ENCODE measurements at regions not wholly inside any gene's neighbourhood (a gene's known extent, or its start where the extent isn't known, plus 50 kb on each side); places are given as distances from the start of the nearest gene placed in this dataset.

- no peak overlapping the region for H3K4me3 Mint-ChIP-seq
- CTCF ChIA-PET, result interaction anchor here (0.9 to 1.1 kb wide), 2 partner anchors 12 to 1484 kb away, joined by 3 to 4 read pairs; no protein-coding TSS in a partner anchor
- ATAC-seq (no peak), DNase-seq (no peak)
- no peak overlapping the region for H3K27ac Mint-ChIP-seq
- H3K27me3 Mint-ChIP-seq, result peaks cover 7% of the 10 kb centered on the region
- no peaks in the 10 kb centered on the region for H3K9me3 Mint-ChIP-seq (ENCODE audit: low read depth)
- H3K4me1 Mint-ChIP-seq, result no peaks in the 10 kb centered on the region
- H3K36me3 Mint-ChIP-seq, result no peaks in the 10 kb centered on the region
Observed at GRCh38 chr1:219813294-219813693, 115.1 kb downstream of the SLC30A10 start.

DNA sequence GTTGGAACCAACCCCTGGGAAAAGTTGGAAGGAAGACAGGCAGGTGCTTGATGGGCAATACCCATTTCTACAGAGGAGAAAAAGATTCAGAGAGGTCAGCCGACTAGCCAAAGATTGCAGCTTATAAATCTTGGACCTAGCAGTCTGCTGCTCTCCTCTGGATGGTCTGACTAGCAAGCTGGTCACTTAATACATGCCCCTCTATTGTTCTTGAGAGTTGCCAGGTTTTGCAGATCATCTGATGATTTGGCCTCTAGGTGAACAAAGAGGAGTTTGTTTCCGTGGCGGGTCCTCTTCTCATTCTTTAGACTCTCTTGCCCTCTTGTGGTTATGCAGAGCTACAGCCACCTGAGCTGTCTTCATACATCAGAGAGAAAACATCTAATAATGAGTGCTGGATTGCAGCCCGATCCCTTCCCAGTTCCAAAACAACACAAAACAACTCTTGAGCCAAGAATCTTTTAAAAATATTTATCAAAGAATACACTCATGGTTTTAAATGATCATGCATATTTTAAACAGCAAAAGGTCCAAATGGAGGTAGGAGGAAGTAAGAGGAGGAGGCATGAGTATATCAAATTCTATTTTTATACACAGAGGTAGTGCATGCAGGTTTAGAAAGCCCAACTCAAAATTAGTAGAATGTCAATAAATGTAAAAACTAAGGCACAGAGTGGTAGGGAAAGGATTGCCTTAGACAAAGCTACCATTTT lies 115.7 kb downstream of the SLC30A10 start:
- H3K4me1 Mint-ChIP-seq, result no peaks in the 10 kb centered on the region
- H3K4me3 Mint-ChIP-seq, result no peak overlapping the region
- no peaks in the 10 kb centered on the region for H3K36me3 Mint-ChIP-seq
- H3K9me3 Mint-ChIP-seq (ENCODE audit: low read depth), result no peaks in the 10 kb centered on the region
- peaks cover 7% of the 10 kb centered on the region for H3K27me3 Mint-ChIP-seq
- CTCF ChIA-PET, result interaction anchor here (0.9 to 1.1 kb wide), 2 partner anchors 12 to 1483 kb away, joined by 3 to 4 read pairs; no protein-coding TSS in a partner anchor
- DNase-seq (no peak), ATAC-seq (no peak)
- H3K27ac Mint-ChIP-seq, result no peak overlapping the region

- CTCF ChIA-PET, result interaction anchor here (0.9 to 1.1 kb wide), 2 partner anchors 11 to 1482 kb away, joined by 3 to 4 read pairs; no protein-coding TSS in a partner anchor
Observed at GRCh38 chr1:219812086-219812485, 116.3 kb downstream of the SLC30A10 start.

DNA sequence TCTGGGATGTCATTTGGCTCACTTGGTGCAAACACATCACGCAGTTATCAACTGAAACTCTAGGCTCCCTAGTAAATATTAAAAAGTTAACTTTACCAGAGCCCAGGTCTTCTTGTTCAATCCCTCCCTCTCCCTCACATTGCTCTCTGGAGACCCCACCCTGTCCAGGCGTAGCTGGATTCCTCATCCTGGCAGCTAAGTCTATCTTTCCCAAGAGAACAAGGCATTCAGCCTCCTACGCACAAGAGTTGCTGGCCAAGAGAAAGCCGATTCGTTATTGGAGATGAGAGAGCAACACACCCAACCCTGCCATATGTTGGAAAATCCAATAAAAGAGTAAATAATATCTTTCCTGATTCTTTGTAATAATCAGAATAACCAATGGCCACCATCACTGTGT lies 117.9 kb downstream of the SLC30A10 start:
- ATAC-seq, result no peak
- no peak for DNase-seq
- no peak overlapping the region for H3K4me3 Mint-ChIP-seq
- no peak overlapping the region for H3K27ac Mint-ChIP-seq
- no peaks in the 10 kb centered on the region for H3K4me1 Mint-ChIP-seq
- H3K9me3 Mint-ChIP-seq (ENCODE audit: low read depth), result no peaks in the 10 kb centered on the region
- CTCF ChIA-PET, result no interaction called here
- peaks cover 7% of the 10 kb centered on the region for H3K27me3 Mint-ChIP-seq
- no peaks in the 10 kb centered on the region for H3K36me3 Mint-ChIP-seq

More at GRCh38 chr1:219812086-219812485, 116.3 kb downstream of the SLC30A10 start:
- Mint-ChIP-seq H3K4me3 (no peak overlapping the region), H3K27ac (no peak overlapping the region), H3K36me3 (no peaks in the 10 kb centered on the region), H3K9me3 (ENCODE audit: low read depth) (no peaks in the 10 kb centered on the region), H3K27me3 (peaks cover 7% of the 10 kb centered on the region), H3K4me1 (no peaks in the 10 kb centered on the region)
- ATAC-seq, result no peak
- DNase-seq, result no peak

DNA sequence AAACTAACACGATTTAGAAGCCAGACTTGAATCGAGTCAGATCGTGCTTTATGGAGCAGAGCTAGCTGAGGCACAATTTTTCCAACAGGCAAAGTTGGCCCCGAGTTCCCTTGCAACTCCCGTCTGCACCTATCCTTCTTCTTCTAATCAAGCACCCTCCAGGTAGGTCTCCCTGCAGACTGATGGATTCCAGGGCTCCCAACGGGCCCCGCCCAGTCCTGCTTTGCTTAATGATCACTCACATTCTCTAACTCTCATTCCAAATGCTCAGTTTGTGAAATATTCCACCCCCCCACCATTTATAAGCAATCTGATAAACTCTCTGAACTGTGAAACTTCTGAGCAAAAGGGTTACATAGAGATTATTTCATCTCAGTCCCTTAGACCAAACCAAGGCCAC lies 119.6 kb downstream of the SLC30A10 start:
- Mint-ChIP-seq H3K27ac (no peak overlapping the region), H3K4me1 (no peaks in the 10 kb centered on the region), H3K36me3 (no peaks in the 10 kb centered on the region), H3K4me3 (no peak overlapping the region), H3K9me3 (ENCODE audit: low read depth) (no peaks in the 10 kb centered on the region), H3K27me3 (peaks cover 5% of the 10 kb centered on the region)
- CTCF ChIA-PET, result no interaction called here
- DNase-seq (no peak), ATAC-seq (no peak)

- no peaks in the 10 kb centered on the region for H3K9me3 Mint-ChIP-seq (ENCODE audit: low read depth)
Observed at GRCh38 chr1:219806642-219807041, 121.7 kb downstream of the SLC30A10 start.

DNA sequence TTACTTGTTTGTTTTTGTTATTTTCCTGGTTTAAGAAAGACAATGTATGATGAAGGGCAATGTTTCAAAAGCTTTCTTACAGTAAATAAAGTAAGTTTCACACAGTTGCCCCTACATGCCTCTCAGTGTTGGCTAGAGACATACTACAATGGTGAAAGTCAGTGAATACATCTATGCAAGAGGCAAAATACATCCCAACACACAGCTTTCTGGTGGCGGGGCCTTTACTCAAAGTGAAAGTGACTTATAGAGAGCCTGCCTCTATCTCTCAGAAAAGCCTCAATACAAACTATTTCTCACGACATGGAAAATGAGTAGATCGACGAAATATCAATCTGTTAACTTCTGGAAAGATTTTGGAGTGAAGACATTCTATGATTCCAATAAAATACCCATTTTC lies 122.3 kb downstream of the SLC30A10 start:
- ATAC-seq (no peak), DNase-seq (no peak)
- no peaks in the 10 kb centered on the region for H3K4me1 Mint-ChIP-seq
- no peak overlapping the region for H3K4me3 Mint-ChIP-seq
- CTCF ChIA-PET, result no interaction called here
- no peaks in the 10 kb centered on the region for H3K36me3 Mint-ChIP-seq
- peaks cover 3% of the 10 kb centered on the region for H3K27me3 Mint-ChIP-seq
- no peaks in the 10 kb centered on the region for H3K9me3 Mint-ChIP-seq (ENCODE audit: low read depth)
- H3K27ac Mint-ChIP-seq, result no peak overlapping the region

More at GRCh38 chr1:219806642-219807041, 121.7 kb downstream of the SLC30A10 start:
- H3K27me3 Mint-ChIP-seq, result peaks cover 5% of the 10 kb centered on the region
- DNase-seq (no peak), ATAC-seq (no peak)
- H3K27ac Mint-ChIP-seq, result no peak overlapping the region
- CTCF ChIA-PET, result no interaction called here
- no peaks in the 10 kb centered on the region for H3K36me3 Mint-ChIP-seq
- no peak overlapping the region for H3K4me3 Mint-ChIP-seq
- H3K4me1 Mint-ChIP-seq, result no peaks in the 10 kb centered on the region

DNA sequence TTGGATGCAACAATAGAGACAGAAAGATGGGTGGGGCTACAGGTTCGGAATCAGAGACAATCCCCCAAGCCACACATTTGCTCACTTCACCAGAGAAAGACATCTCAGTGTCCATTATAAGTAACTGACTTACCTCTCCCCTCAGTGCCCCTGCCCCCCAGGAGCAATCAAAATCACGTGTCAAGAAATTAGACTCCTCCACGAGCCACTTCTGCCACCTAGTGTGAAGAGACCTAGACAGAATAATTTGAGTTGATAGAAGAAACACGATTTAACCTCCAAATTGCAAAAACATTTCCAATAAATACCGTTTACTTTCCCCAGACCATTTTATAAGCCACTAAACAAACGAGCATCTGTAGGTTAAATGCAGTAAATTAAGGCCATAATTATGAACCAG lies 123.2 kb downstream of the SLC30A10 start:
- no peak overlapping the region for H3K4me3 Mint-ChIP-seq
- no peaks in the 10 kb centered on the region for H3K4me1 Mint-ChIP-seq
- DNase-seq (no peak), ATAC-seq (no peak)
- H3K27me3 Mint-ChIP-seq, result peaks cover 3% of the 10 kb centered on the region
- H3K9me3 Mint-ChIP-seq (ENCODE audit: low read depth), result no peaks in the 10 kb centered on the region
- no peak overlapping the region for H3K27ac Mint-ChIP-seq
- H3K36me3 Mint-ChIP-seq, result no peaks in the 10 kb centered on the region
- CTCF ChIA-PET, result no interaction called here

GRCh38 chr1:219801156-219801820 lies 127.1 kb downstream of the SLC30A10 start:
- Mint-ChIP-seq H3K4me3 (no peak overlapping the region), H3K27me3 (no peaks in the 10 kb centered on the region), H3K27ac (no peak overlapping the region), H3K4me1 (no peaks in the 10 kb centered on the region), H3K36me3 (no peaks in the 10 kb centered on the region), H3K9me3 (ENCODE audit: low read depth) (no peaks in the 10 kb centered on the region)
- no peak for ATAC-seq
- DNase-seq, result no peak
- CTCF ChIA-PET, result interaction anchor here (1.0 kb wide), 1 partner anchor 11 kb away, joined by 3 read pairs; no protein-coding TSS in a partner anchor

GRCh38 chr1:219798283-219799030 lies 129.9 kb downstream of the SLC30A10 start:
- CTCF ChIA-PET, result interaction anchor here (0.6 kb wide), 1 partner anchor 707 kb away, joined by 3 read pairs; no protein-coding TSS in a partner anchor
- no peak overlapping the region for H3K4me3 Mint-ChIP-seq
- no peaks in the 10 kb centered on the region for H3K9me3 Mint-ChIP-seq (ENCODE audit: low read depth)
- H3K4me1 Mint-ChIP-seq, result no peaks in the 10 kb centered on the region
- no peak overlapping the region for H3K27ac Mint-ChIP-seq
- no peaks in the 10 kb centered on the region for H3K27me3 Mint-ChIP-seq
- no peaks in the 10 kb centered on the region for H3K36me3 Mint-ChIP-seq
- ATAC-seq (no peak), DNase-seq (no peak)

- CTCF ChIA-PET, result no interaction called here
- ATAC-seq, result no peak
- Mint-ChIP-seq H3K36me3 (no peaks in the 10 kb centered on the region), H3K27ac (no peak overlapping the region), H3K9me3 (ENCODE audit: low read depth) (no peaks in the 10 kb centered on the region), H3K27me3 (no peaks in the 10 kb centered on the region), H3K4me1 (no peaks in the 10 kb centered on the region), H3K4me3 (no peak overlapping the region)
- DNase-seq, result no peak
Observed at GRCh38 chr1:219797683-219798082, 130.7 kb downstream of the SLC30A10 start.

DNA sequence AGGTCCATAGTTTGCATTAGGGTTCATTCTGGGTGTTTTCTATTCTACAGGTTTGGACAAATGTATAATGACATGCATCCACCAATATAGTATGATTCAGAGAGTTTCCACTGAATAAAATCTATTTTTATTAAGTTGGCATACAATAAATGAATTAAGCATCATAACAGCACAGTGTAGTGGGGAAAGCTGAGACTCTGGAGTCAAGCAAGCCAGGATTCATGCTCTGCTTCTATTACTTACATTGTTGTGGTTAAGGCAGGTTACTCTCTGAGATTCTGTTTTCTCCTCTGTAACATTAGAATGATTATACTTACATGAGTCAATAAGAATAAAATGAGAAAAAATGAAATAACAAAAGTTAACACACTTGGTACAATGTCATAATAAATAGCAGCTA lies 131.3 kb downstream of the SLC30A10 start:
- no peaks in the 10 kb centered on the region for H3K4me1 Mint-ChIP-seq
- no peak for ATAC-seq

GRCh38 chr1:219795363-219795917 lies 132.9 kb downstream of the SLC30A10 start:
- Mint-ChIP-seq H3K9me3 (ENCODE audit: low read depth) (no peaks in the 10 kb centered on the region), H3K27me3 (no peaks in the 10 kb centered on the region), H3K36me3 (no peaks in the 10 kb centered on the region), H3K4me3 (no peak overlapping the region), H3K27ac (no peak overlapping the region), H3K4me1 (no peaks in the 10 kb centered on the region)
- no peak for ATAC-seq
- DNase-seq, result no peak
- CTCF ChIA-PET, result no interaction called here

More for the DNA sequence above, 131.3 kb downstream of the SLC30A10 start:
- DNase-seq, result no peak
- CTCF ChIA-PET, result no interaction called here
- Mint-ChIP-seq H3K36me3 (no peaks in the 10 kb centered on the region), H3K4me3 (no peak overlapping the region), H3K9me3 (ENCODE audit: low read depth) (no peaks in the 10 kb centered on the region), H3K27ac (no peak overlapping the region), H3K27me3 (no peaks in the 10 kb centered on the region)
